ENCODE measurements at regions not wholly inside any gene's neighbourhood (a gene's known extent, or its start where the extent isn't known, plus 50 kb on each side); places are given as distances from the start of the nearest gene placed in this dataset.
A peak's percentile ranks its signal among the peaks of the same experiment; 100 is the strongest.

GRCh38 chr2:213202011-213202410 lies 50.6 kb upstream of the IKZF2 start:
- no peak for DNase-seq

- no peak for DNase-seq
These were observed 54.5 kb upstream of the IKZF2 start for GRCh38 chr2:213205944-213206343.

GRCh38 chr2:213213186-213213585 lies 61.8 kb upstream of the IKZF2 start:
- DNase-seq, result no peak

- DNase-seq, result no peak
These were observed 62.8 kb upstream of the IKZF2 start for GRCh38 chr2:213214209-213214608.

- DNase-seq, result no peak
These were observed 65.0 kb upstream of the IKZF2 start for GRCh38 chr2:213216461-213216860.

- no peak for DNase-seq
These were observed 64.4 kb upstream of the SPAG16 start for GRCh38 chr2:213219816-213220215.

- no peak for DNase-seq
These were observed 63.2 kb upstream of the SPAG16 start for GRCh38 chr2:213220967-213221603.

- DNase-seq, result no peak
These were observed 62.3 kb upstream of the SPAG16 start for GRCh38 chr2:213221957-213222356.

DNA sequence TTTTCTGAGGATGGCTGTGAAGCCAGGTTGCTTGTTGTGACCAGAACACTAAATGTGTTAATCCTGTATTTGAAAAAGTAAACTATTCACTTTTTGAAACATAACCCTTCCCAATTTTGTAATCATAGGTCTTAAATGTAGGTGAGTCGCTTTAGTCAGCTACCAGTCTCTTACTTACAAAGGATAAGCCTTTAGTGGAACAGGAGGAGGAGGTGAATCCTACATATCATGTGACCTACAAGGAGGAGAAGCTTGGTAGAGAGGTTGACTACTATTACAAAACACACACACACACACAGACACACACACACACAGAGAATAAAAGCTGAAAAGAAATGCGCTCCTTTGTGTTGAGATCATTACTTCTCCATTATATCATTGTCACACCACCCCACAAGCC lies 59.9 kb upstream of the SPAG16 start:
- DNase-seq, result no peak

GRCh38 chr2:213225866-213226265 lies 58.4 kb upstream of the SPAG16 start:
- no peak for DNase-seq

DNA sequence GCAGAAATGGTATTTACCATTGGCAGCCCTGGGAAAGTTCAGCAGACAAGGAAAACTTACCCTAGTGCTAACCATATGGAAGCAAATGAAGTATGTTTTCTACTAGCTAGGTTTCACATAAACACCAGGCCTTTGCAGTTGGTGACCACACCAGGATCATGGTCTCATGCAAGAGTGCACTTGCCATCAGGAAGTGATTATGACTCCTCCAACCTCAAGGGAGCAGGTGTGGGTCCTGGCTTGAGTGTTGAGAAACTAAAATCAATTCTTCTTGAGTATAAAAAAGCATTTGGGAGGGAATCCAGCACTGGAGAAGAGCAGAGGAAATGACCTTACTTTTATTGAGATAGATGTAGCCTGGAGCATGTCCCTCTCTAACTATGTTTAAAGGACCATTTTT lies 56.8 kb upstream of the SPAG16 start:
- no peak for DNase-seq

DNA sequence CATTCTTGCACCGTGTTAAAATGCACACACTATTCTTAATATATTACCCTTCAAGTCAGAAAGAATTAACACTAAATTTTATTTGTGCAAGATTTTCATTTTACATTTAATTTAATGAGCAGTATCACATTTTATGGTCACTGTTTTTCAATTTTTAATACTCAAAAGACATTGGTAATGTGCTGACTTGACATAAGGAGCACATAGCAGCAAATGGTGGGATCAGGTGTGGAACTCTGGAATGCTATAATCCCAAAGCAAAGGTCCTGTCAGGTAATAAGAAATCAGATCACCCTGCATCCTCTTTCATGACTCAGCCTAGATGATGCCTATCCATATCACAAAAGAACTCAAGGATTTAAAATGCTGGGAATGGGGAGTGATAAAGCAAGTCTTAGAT lies 55.6 kb upstream of the SPAG16 start:
- DNase-seq, result no peak

GRCh38 chr2:213229814-213230213 lies 54.5 kb upstream of the SPAG16 start:
- DNase-seq, result no peak

DNA sequence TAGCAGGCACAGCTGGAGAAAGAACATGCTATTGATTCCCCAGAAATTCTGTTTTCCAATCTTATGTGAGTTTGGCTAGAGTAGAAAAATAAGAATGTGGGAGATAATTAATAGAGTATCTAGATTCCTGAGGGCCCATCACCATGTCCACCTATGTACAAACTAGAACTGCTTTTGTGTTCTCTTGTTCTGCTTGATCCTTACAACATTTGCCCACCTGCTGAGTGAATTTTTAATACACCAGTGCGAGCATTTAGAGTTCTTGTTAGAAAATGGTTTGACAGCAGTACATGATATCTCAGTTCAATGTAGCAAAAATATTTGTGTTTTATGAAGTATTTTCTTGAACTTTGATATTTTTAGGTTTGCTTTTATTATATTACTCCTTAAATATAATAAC lies 52.3 kb upstream of the SPAG16 start:
- no peak for DNase-seq

DNA sequence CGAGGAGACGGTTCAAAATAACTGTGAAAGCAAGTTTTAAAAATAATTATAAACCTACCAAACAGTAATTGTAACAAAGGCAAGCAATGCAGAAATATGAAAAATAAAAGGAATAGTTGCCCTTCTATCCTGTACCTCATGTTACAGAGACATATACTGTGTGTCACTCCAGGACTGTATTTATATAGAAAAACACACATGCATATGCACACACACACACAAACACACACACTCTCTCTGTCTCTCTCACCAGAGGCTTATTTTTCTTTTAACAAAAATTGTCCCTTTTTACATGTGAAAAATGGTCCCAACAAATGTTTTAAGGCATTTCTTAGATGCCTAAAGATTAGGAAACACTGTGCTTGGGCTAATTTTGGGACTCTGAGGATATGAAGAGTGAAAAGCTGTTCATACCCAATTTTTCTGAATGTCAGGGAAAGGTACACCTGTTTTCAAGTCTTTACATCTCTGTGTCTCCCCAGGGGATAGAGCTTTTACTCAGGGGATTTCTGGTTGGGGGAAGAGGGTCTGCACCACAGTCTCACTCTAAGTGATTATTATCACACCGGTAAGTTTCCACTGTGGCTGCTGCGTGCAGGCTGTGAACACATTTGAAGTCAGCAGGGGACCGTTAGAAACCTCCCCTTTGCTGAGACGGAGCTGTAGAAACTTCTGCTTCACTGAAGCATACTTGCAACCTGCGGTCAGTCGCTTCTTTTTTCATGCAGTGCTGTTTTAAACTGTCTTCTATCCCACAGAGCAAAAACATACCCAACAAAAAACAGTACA lies 51.4 kb upstream of the SPAG16 start:
- peak; percentile 52 for DNase-seq

- no peak for DNase-seq
These were observed 50.6 kb upstream of the SPAG16 start for GRCh38 chr2:213233438-213234330.
